GM23248 (cell line): ENCODE measurements at regions not wholly inside any gene's neighbourhood (a gene's known extent, or its start where the extent isn't known, plus 50 kb on each side); places are given as distances from the start of the nearest gene placed in this dataset.
A peak's percentile ranks its signal among the peaks of the same experiment; 100 is the strongest.

Source experiments
- DNase-seq: peaks from one replicate; pipeline ENCODE4 v3.0.0-alpha.2; 2015
- H2AFZ ChIP-seq: fragments of 200-600 bp; sonication (generic); 2 replicates; pipeline ENCODE4 v1.6.1; 2016; ENCODE audit warnings: antibody characterized with exemption
- H3F3A ChIP-seq: fragments of 200-600 bp; sonication (generic); 2 replicates; pipeline ENCODE4 v1.6.1; 2016; ENCODE audit warnings: mild to moderate bottlenecking, antibody characterized with exemption, mixed run types; ENCODE audit not compliant: insufficient read depth
- H3K27ac ChIP-seq: fragments of 200-600 bp; sonication (generic); 2 replicates; pipeline ENCODE4 v1.5.1; 2016; ENCODE audit warnings: mild to moderate bottlenecking
- H3K27me3 ChIP-seq: fragments of 200-600 bp; sonication (generic); replicated peaks from 2 replicates; pipeline ENCODE4 v1.6.1; 2016; ENCODE audit warnings: mild to moderate bottlenecking; ENCODE audit not compliant: insufficient read depth
- H3K36me3 ChIP-seq: fragments of 200-600 bp; sonication (generic); 2 replicates; pipeline ENCODE4 v1.6.1; 2016; ENCODE audit warnings: low read depth, mild to moderate bottlenecking
- H3K4me1 ChIP-seq: fragments of 200-600 bp; sonication (generic); 2 replicates; pipeline ENCODE4 v1.6.1; 2016; ENCODE audit warnings: mild to moderate bottlenecking; ENCODE audit not compliant: insufficient read depth
- H3K4me2 ChIP-seq: fragments of 200-600 bp; sonication (generic); one replicate; pipeline ENCODE4 v1.6.1; 2016; ENCODE audit warnings: mild to moderate bottlenecking; ENCODE audit not compliant: unreplicated experiment
- H3K4me3 ChIP-seq: fragments of 200-600 bp; sonication (generic); 2 replicates; pipeline ENCODE4 v1.5.1; 2016; ENCODE audit warnings: mild to moderate bottlenecking
- H3K79me2 ChIP-seq: fragments of 200-600 bp; sonication (generic); 2 replicates; pipeline ENCODE4 v1.6.1; 2016; ENCODE audit warnings: mild to moderate bottlenecking; ENCODE audit not compliant: insufficient read depth
- H3K9ac ChIP-seq: fragments of 200-600 bp; sonication (generic); 2 replicates; pipeline ENCODE4 v1.6.1; 2016; ENCODE audit warnings: mild to moderate bottlenecking
- H3K9me2 ChIP-seq: fragments of 200-600 bp; sonication (generic); 2 replicates; pipeline ENCODE4 v1.6.1; 2016; ENCODE audit warnings: mixed run types, mild to moderate bottlenecking, moderate library complexity; ENCODE audit not compliant: insufficient read depth
- H3K9me3 ChIP-seq: fragments of 200-600 bp; sonication (generic); one replicate; pipeline ENCODE4 v1.6.1; 2017; ENCODE audit warnings: low read depth
- H4K20me1 ChIP-seq: fragments of 200-600 bp; sonication (generic); 2 replicates; pipeline ENCODE4 v1.6.0; 2016; ENCODE audit not compliant: insufficient read depth
- EZH2 ChIP-seq: fragments of 200-600 bp; sonication (generic); IDR thresholded peaks from 2 replicates; pipeline ENCODE4 v1.6.1; 2018; ENCODE audit warnings: antibody characterized with exemption, mild to moderate bottlenecking; ENCODE audit not compliant: insufficient read depth, poor library complexity, severe bottlenecking
- EZH2phosphoT487 ChIP-seq: fragments of 200-600 bp; sonication (generic); IDR thresholded peaks from 2 replicates; pipeline ENCODE4 v1.6.1; 2018; ENCODE audit warnings: antibody characterized with exemption, moderate library complexity, mild to moderate bottlenecking, low read depth; ENCODE audit not compliant: insufficient read depth
- WGBS, 2 experiments: methylation state at CpG; one replicate each; pipeline ENCODE4 v1.1.6; 2015 to 2017; ENCODE audit warnings: low lambda C conversion rate in 2 of 2, low coverage in 1 of 2; ENCODE audit errors: missing lambda C conversion rate in 2 of 2; 5-methylcytosine and 5-hydroxymethylcytosine counted together
- in situ Hi-C: fragments of 300-500 bp; cut with MboI; formaldehyde crosslinking; loops from 2 replicates; pipeline ENCODE4 v1.15.0; 2020

GRCh38 chr9:31774571-31774970 is 609.9 kb upstream of the ACO1 start:
- no peaks in the 10 kb centered on the region for H3K9me3 ChIP-seq
- TF ChIP-seq EZH2phosphoT487 (no peak), EZH2 (no peak)
- H4K20me1 ChIP-seq: no peaks in the 10 kb centered on the region
- H3K9me2 ChIP-seq: no peaks in the 10 kb centered on the region
- WGBS, 2 experiments: 0 to 7% methylated on average over 2 of the region's 2 CpGs
- no peak overlapping the region for H2AFZ ChIP-seq
- no peak for DNase-seq
- no peak overlapping the region for H3K4me3 ChIP-seq
- in situ Hi-C loops: no loop called here
- no peaks in the 10 kb centered on the region for H3F3A ChIP-seq
- no peaks in the 10 kb centered on the region for H3K27me3 ChIP-seq
- no peak overlapping the region for H3K27ac ChIP-seq
- no peak overlapping the region for H3K4me2 ChIP-seq
- H3K9ac ChIP-seq: no peak overlapping the region
- H3K4me1 ChIP-seq: no peaks in the 10 kb centered on the region
- no peaks in the 10 kb centered on the region for H3K79me2 ChIP-seq
- H3K36me3 ChIP-seq: no peaks in the 10 kb centered on the region

GRCh38 chr9:31776471-31776870 is 608.0 kb upstream of the ACO1 start:
- no peak overlapping the region for H3K27ac ChIP-seq
- H3K9me2 ChIP-seq: no peaks in the 10 kb centered on the region
- TF ChIP-seq EZH2 (no peak), EZH2phosphoT487 (no peak)
- in situ Hi-C loops: loop anchor here (25.0 kb wide), 1 partner anchor 111 kb away; no protein-coding TSS in a partner anchor
- no peak overlapping the region for H2AFZ ChIP-seq
- H3K4me3 ChIP-seq: no peak overlapping the region
- H3K36me3 ChIP-seq: no peaks in the 10 kb centered on the region
- H3K79me2 ChIP-seq: no peaks in the 10 kb centered on the region
- H3K9me3 ChIP-seq: no peaks in the 10 kb centered on the region
- no peaks in the 10 kb centered on the region for H3K27me3 ChIP-seq
- no peaks in the 10 kb centered on the region for H3F3A ChIP-seq
- no peaks in the 10 kb centered on the region for H3K4me1 ChIP-seq
- H3K4me2 ChIP-seq: no peak overlapping the region
- no peak for DNase-seq
- WGBS, 2 experiments: 9 to 19% methylated on average over 3 of the region's 3 CpGs
- no peak overlapping the region for H3K9ac ChIP-seq
- H4K20me1 ChIP-seq: no peaks in the 10 kb centered on the region

DNA sequence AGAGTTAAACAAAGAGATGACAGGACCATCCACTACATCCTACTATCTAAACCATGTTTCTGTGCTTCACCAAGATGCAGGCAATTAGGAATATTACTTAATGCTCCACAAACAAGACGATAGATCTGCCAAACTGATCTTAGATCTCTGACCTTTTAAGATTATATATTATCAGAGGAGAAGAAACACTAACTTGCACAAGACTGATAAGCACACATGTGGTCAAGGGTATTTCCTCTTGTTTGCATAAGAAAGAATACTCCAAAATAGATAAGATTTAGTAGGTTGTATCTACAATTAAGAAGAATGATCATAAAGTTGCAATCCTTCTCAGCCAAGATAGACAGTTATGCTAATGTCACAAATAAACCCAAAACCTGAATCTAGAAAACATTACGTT is 601.0 kb upstream of the ACO1 start:
- no peak overlapping the region for H3K27ac ChIP-seq
- H4K20me1 ChIP-seq: no peaks in the 10 kb centered on the region
- H3K9me2 ChIP-seq: no peaks in the 10 kb centered on the region
- no peak overlapping the region for H3K4me3 ChIP-seq
- in situ Hi-C loops: loop anchor here (25.0 kb wide), 1 partner anchor 104 kb away; no protein-coding TSS in a partner anchor
- no peak for DNase-seq
- TF ChIP-seq EZH2 (no peak), EZH2phosphoT487 (no peak)
- H2AFZ ChIP-seq: no peak overlapping the region
- H3K4me1 ChIP-seq: no peaks in the 10 kb centered on the region
- no peaks in the 10 kb centered on the region for H3F3A ChIP-seq
- H3K9me3 ChIP-seq: no peaks in the 10 kb centered on the region
- H3K79me2 ChIP-seq: no peaks in the 10 kb centered on the region
- no peak overlapping the region for H3K4me2 ChIP-seq
- 9% methylated on average over 2 of the region's 2 CpGs for WGBS, 2 experiments
- no peaks in the 10 kb centered on the region for H3K27me3 ChIP-seq
- H3K36me3 ChIP-seq: no peaks in the 10 kb centered on the region
- H3K9ac ChIP-seq: no peak overlapping the region

DNA sequence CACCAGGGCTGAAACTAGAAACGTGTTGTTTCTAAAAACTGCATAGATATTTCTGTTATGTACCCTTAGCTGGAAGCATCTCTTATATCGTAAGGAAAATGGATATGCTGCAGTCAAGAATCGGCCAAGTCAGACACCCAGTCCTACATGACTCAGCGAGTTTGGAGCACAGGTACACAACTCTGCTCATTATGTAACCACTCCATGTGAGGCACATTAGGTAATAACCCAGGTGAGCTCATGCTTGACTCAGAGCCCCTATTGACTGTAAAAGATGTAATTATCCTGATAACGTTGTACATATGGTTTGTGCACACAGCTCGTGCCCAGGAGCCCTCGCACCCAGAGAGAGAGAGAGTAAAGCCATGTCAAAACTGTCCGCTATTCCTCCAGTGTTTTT is 593.7 kb upstream of the ACO1 start:
- TF ChIP-seq EZH2 (no peak), EZH2phosphoT487 (no peak)
- H3K79me2 ChIP-seq: no peaks in the 10 kb centered on the region
- DNase-seq: no peak
- no peaks in the 10 kb centered on the region for H3F3A ChIP-seq
- H3K27ac ChIP-seq: no peak overlapping the region
- H3K9ac ChIP-seq: no peak overlapping the region
- H3K36me3 ChIP-seq: no peaks in the 10 kb centered on the region
- no peaks in the 10 kb centered on the region for H3K9me2 ChIP-seq
- 38 to 40% methylated on average over 8 of the region's 8 CpGs for WGBS, 2 experiments
- in situ Hi-C loops: loop anchor here (25.0 kb wide), 1 partner anchor 97 kb away; no protein-coding TSS in a partner anchor
- H3K4me3 ChIP-seq: no peak overlapping the region
- no peaks in the 10 kb centered on the region for H3K27me3 ChIP-seq
- H3K4me2 ChIP-seq: no peak overlapping the region
- no peaks in the 10 kb centered on the region for H4K20me1 ChIP-seq
- H3K4me1 ChIP-seq: no peaks in the 10 kb centered on the region
- no peaks in the 10 kb centered on the region for H3K9me3 ChIP-seq
- H2AFZ ChIP-seq: no peak overlapping the region

DNA sequence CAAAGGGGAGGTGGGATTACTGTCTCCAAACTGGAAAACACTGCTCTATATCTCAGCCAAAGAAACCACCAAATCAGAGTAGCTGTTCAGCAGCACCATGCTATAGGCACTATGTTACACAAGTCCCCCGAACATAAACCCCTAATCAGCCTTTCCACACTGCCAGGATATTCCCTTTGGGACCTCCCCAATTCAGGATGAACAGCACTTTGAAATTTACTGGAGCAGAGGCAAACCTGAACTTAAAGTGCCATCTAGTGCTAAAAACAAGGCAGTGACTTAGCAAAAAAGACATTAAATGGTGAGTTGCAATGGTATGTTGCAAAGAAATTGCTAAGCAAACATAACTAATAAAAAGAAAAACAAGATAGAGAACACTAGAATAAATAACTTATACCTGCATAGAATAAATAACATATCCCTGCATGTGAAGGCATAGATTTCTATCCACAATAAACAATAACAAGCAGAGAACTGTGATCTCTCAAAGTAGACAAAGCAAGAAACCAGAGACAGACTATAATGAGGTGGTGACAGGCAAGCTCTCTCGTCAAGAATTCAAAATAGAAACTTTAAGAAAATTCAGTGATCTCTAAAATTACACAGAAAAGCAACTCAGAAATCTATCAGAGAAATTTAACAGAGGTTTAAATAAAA is 584.4 kb upstream of the ACO1 start:
- no peaks in the 10 kb centered on the region for H3K36me3 ChIP-seq
- H3K4me1 ChIP-seq: no peaks in the 10 kb centered on the region
- H3K9me3 ChIP-seq: no peaks in the 10 kb centered on the region
- H3K79me2 ChIP-seq: no peaks in the 10 kb centered on the region
- DNase-seq: peak; percentile 10
- H4K20me1 ChIP-seq: no peaks in the 10 kb centered on the region
- H3K9me2 ChIP-seq: no peaks in the 10 kb centered on the region
- H3K4me3 ChIP-seq: no peak overlapping the region
- TF ChIP-seq EZH2phosphoT487 (no peak), EZH2 (no peak)
- H3K27me3 ChIP-seq: no peaks in the 10 kb centered on the region
- H3F3A ChIP-seq: no peaks in the 10 kb centered on the region
- 0% methylated on average over 2 of the region's 2 CpGs for WGBS, 2 experiments
- H2AFZ ChIP-seq: no peak overlapping the region
- no peak overlapping the region for H3K27ac ChIP-seq
- H3K9ac ChIP-seq: no peak overlapping the region
- no peak overlapping the region for H3K4me2 ChIP-seq
- in situ Hi-C loops: loop anchor here (25.0 kb wide), 1 partner anchor 87 kb away; no protein-coding TSS in a partner anchor
